ENCODE measurements at regions not wholly inside any gene's neighbourhood (a gene's known extent, or its start where the extent isn't known, plus 50 kb on each side); places are given as distances from the start of the nearest gene placed in this dataset.

DNA sequence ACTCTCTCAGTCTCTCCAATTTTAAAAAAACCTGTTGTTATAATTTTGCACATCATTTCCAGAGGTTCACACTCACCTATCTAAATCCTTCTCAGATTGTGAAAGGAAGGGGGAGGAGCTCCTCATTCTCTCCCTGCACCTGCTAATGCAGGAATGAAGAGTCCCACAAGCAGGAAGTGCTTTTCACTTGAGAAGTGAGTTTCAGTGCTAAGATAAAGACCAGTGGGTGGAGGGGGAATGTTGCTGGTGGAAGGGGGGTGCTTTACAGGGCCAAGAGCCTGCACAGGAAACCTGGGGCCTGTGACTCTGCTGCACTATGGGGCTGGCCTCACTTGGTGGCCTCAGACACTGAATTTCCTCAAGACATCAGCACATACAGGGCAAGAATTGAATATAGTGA lies 176.4 kb downstream of the PTPN20 start:
- H3K36me3 ChIP-seq: no peaks in the 10 kb centered on the region
- H3K9me3 ChIP-seq: no peaks in the 10 kb centered on the region
- no peak overlapping the region for H3K27ac ChIP-seq
- intact Hi-C loops (cut with DNase I): no loop called here
- H3K4me3 ChIP-seq: no peak overlapping the region
- TF ChIP-seq, protein P1, sequence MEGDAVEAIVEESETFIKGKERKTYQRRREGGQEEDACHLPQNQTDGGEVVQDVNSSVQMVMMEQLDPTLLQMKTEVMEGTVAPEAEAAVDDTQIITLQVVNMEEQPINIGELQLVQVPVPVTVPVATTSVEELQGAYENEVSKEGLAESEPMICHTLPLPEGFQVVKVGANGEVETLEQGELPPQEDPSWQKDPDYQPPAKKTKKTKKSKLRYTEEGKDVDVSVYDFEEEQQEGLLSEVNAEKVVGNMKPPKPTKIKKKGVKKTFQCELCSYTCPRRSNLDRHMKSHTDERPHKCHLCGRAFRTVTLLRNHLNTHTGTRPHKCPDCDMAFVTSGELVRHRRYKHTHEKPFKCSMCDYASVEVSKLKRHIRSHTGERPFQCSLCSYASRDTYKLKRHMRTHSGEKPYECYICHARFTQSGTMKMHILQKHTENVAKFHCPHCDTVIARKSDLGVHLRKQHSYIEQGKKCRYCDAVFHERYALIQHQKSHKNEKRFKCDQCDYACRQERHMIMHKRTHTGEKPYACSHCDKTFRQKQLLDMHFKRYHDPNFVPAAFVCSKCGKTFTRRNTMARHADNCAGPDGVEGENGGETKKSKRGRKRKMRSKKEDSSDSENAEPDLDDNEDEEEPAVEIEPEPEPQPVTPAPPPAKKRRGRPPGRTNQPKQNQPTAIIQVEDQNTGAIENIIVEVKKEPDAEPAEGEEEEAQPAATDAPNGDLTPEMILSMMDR (IDR thresholded peaks at IDR 0.05): no peak
- no peak for TF ChIP-seq POLR2A (IDR thresholded peaks at IDR 0.05)
- no peaks in the 10 kb centered on the region for H3K4me1 ChIP-seq
- no peak for DNase-seq
- H3K27me3 ChIP-seq: no peaks in the 10 kb centered on the region

DNA sequence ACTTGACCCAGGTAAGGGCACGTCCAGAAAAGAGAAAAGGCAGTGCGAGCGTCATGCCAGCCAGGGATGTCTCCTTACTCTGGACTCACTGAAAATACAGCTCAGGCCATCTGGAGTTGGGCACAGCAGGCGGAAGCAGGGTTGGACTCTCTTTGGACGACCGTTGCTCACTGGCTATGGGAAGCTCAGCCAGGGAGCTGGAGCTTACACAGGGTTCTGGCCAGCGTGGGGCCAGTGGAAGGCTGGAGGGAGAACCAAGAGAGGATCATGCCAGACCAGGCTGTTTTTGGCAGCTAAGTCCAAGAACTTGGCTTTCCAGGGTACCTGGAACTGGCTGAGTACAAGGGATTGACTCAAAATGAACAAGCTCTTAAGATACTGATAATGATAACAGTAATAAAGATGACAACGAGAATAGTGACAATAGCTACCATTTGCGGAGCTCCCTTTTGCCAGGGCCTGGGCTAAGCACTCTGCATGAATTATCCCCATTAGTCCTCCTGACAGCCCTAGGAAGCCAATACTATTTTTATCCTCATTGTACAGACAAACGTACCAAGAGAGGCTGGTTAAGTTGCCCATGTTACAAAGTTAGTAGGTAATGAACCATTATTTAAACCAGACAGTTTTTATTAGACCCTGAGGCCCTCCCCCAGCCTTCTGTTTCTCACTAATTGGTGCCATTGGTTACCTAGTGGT lies 177.6 kb downstream of the PTPN20 start:
- DNase-seq: no peak
- no peaks in the 10 kb centered on the region for H3K36me3 ChIP-seq
- H3K27me3 ChIP-seq: no peaks in the 10 kb centered on the region
- H3K9me3 ChIP-seq: no peaks in the 10 kb centered on the region
- H3K4me1 ChIP-seq: no peaks in the 10 kb centered on the region
- no peak overlapping the region for H3K4me3 ChIP-seq
- TF ChIP-seq, protein P1 (IDR thresholded peaks at IDR 0.05): no peak
- TF ChIP-seq POLR2A (IDR thresholded peaks at IDR 0.05): no peak
- intact Hi-C loops (cut with DNase I): no loop called here
- WGBS, 2 donors: 70 to 76% methylated on average over 8 to 9 of the region's 10 CpGs
- H3K27ac ChIP-seq: no peak overlapping the region

DNA sequence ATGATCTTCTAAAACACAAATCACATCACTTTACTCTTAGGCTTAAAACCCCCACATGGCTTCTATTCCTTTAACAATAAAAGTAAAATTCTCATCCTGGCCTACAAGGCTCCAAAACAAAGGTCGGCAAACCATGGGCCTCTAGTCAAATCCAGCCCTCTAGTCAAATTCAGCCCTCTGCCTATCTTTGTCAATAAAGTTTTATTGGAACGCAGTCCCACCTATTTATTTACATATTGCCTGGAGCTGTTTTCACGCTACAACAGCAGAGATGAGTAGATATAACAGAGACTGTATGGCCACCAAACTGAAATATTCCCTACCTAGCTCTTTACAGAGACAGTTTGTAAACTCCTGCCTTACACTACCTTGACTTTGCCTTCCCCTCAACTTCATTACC lies 178.8 kb downstream of the PTPN20 start:
- WGBS, 2 donors: 81 to 88% methylated on average over 3 of the region's 3 CpGs
- intact Hi-C loops (cut with DNase I): no loop called here
- no peaks in the 10 kb centered on the region for H3K4me1 ChIP-seq
- no peak overlapping the region for H3K27ac ChIP-seq
- H3K4me3 ChIP-seq: no peak overlapping the region
- H3K36me3 ChIP-seq: no peaks in the 10 kb centered on the region
- no peaks in the 10 kb centered on the region for H3K9me3 ChIP-seq
- DNase-seq: no peak
- no peaks in the 10 kb centered on the region for H3K27me3 ChIP-seq
- TF ChIP-seq, protein P1 (IDR thresholded peaks at IDR 0.05): no peak
- TF ChIP-seq POLR2A (IDR thresholded peaks at IDR 0.05): no peak

DNA sequence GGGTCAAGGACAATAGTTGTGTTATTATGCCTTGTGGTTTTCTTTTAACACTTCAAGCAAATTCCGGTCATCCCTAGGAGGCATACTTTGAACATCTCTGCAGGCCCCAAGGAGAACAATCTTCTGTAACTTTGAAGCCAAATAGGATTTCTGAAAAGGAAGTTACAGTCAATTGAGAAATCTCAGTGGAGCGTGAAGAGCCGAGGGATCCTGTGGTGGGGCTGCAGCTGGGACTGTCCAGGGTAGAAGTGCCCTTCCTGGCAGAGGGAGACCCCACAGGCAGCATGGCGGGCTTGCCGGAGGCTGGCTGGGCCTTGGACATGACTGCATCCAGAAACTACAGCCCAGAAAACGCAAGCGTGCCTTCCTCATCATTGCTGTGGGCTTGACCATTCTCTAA lies 179.7 kb downstream of the PTPN20 start:
- WGBS, 2 donors: 70 to 73% methylated on average over 6 to 7 of the region's 7 CpGs
- Histone ChIP-seq H3K27me3 (no peaks in the 10 kb centered on the region), H3K4me3 (no peak overlapping the region), H3K4me1 (no peaks in the 10 kb centered on the region), H3K27ac (no peak overlapping the region), H3K9me3 (no peaks in the 10 kb centered on the region), H3K36me3 (no peaks in the 10 kb centered on the region)
- intact Hi-C loops (cut with DNase I): no loop called here
- no peak for DNase-seq
- TF ChIP-seq, protein P1 (IDR thresholded peaks at IDR 0.05): no peak
- no peak for TF ChIP-seq POLR2A (IDR thresholded peaks at IDR 0.05)

DNA sequence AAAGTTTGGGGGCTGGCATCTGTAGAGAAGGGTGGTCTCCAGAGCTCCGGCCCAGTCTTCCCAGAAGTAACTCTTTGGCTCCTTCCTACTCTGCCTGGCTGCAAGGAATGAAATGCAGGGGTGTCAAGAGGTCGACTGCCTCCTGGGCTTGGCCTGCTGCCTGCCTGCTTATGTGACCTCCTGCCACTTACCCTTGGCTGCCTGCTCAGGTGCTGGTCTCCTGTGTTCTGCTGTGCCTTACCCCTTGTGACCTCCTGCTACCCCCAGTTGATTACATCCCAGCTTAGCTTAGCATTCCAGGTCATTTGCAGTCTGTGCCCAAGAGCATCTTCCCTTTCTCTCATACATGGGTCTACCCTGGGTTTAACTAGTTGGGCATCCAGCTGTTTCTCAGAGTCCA lies 180.2 kb downstream of the PTPN20 start:
- Histone ChIP-seq H3K27ac (no peak overlapping the region), H3K4me3 (no peak overlapping the region), H3K9me3 (no peaks in the 10 kb centered on the region), H3K4me1 (no peaks in the 10 kb centered on the region), H3K36me3 (no peaks in the 10 kb centered on the region), H3K27me3 (no peaks in the 10 kb centered on the region)
- no peak for DNase-seq
- WGBS, 2 donors: 69 to 86% methylated on average over 1 to 2 of the region's 2 CpGs
- TF ChIP-seq, protein P1 (IDR thresholded peaks at IDR 0.05): no peak
- TF ChIP-seq POLR2A (IDR thresholded peaks at IDR 0.05): no peak
- intact Hi-C loops (cut with DNase I): no loop called here
